Upper lobe of right lung (tissue), 1 donor: ENCODE measurements at regions not wholly inside any gene's neighbourhood (a gene's known extent, or its start where the extent isn't known, plus 50 kb on each side); places are given as distances from the start of the nearest gene placed in this dataset.

Source experiments
- ATAC-seq: fragments of 200-7000 bp; cut with Tn5 transposase; one replicate; pipeline ENCODE4 v1.9.1; 2020; ENCODE audit warnings: mild to moderate bottlenecking, moderate library complexity
- DNase-seq: peaks from one replicate; pipeline ENCODE4 v3.0.0-alpha.2; 2020
- H3K27ac ChIP-seq: fragments of 200-600 bp; one replicate; pipeline ENCODE4 v1.8.0; 2022
- H3K27me3 ChIP-seq: fragments of 200-600 bp; one replicate; pipeline ENCODE4 v1.8.0; 2022; ENCODE audit warnings: mild to moderate bottlenecking
- H3K36me3 ChIP-seq: fragments of 200-600 bp; one replicate; pipeline ENCODE4 v1.8.0; 2022
- H3K4me1 ChIP-seq: fragments of 200-600 bp; one replicate; pipeline ENCODE4 v1.8.0; 2022
- H3K4me3 ChIP-seq: fragments of 200-600 bp; one replicate; pipeline ENCODE4 v1.8.0; 2022; ENCODE audit warnings: mild to moderate bottlenecking
- H3K9me3 ChIP-seq: fragments of 200-600 bp; one replicate; pipeline ENCODE4 v1.8.0; 2022
- CTCF ChIP-seq: fragments of 200-600 bp; IDR thresholded peaks from one replicate; pipeline ENCODE4 v1.8.0; 2022; ENCODE audit warnings: antibody characterized with exemption
- intact Hi-C: fragments of 100-400 bp; cut with DNase I; formaldehyde crosslinking; loops from one replicate; pipeline ENCODE4 v1.11.0; 2022
- donor health status: DM: no; HTN: yes; CAD: no; lungs with severe emphysema.

- intact Hi-C loops = no loop called here
- no peaks in the 10 kb centered on the region for H3K9me3 ChIP-seq
- no peaks in the 10 kb centered on the region for H3K36me3 ChIP-seq
- peaks cover 43% of the 10 kb centered on the region for H3K27me3 ChIP-seq
- no peak for TF ChIP-seq CTCF
- H3K27ac ChIP-seq = no peak overlapping the region
- no peak overlapping the region for H3K4me3 ChIP-seq
- no peaks in the 10 kb centered on the region for H3K4me1 ChIP-seq
- DNase-seq = no peak
- ATAC-seq = no peak
Observed at GRCh38 chr5:135192351-135192750, 158.3 kb upstream of the PITX1 start.

GRCh38 chr5:135191084-135191826, 157.2 kb upstream of the PITX1 start:
- TF ChIP-seq CTCF = peak; percentile 84
- Histone ChIP-seq H3K36me3 (no peaks in the 10 kb centered on the region), H3K4me3 (peak overlapping the region; percentile 10), H3K27ac (no peak overlapping the region), H3K9me3 (no peaks in the 10 kb centered on the region), H3K27me3 (peaks cover 51% of the 10 kb centered on the region), H3K4me1 (no peaks in the 10 kb centered on the region)
- DNase-seq (peak; percentile 88), ATAC-seq (peak; percentile 98)
- intact Hi-C loops = no loop called here

- intact Hi-C loops = no loop called here
- DNase-seq = no peak
- no peak for ATAC-seq
- H3K4me1 ChIP-seq = no peaks in the 10 kb centered on the region
- no peak for TF ChIP-seq CTCF
- H3K36me3 ChIP-seq = no peaks in the 10 kb centered on the region
- no peak overlapping the region for H3K27ac ChIP-seq
- H3K9me3 ChIP-seq = no peaks in the 10 kb centered on the region
- H3K27me3 ChIP-seq = peaks cover 51% of the 10 kb centered on the region
- H3K4me3 ChIP-seq = peak overlapping the region; percentile 10
Observed at GRCh38 chr5:135190416-135191083, 156.5 kb upstream of the PITX1 start.

- Histone ChIP-seq H3K27ac (no peak overlapping the region), H3K36me3 (no peaks in the 10 kb centered on the region), H3K4me1 (no peaks in the 10 kb centered on the region), H3K27me3 (peaks cover 51% of the 10 kb centered on the region), H3K9me3 (no peaks in the 10 kb centered on the region), H3K4me3 (no peak overlapping the region)
- TF ChIP-seq CTCF = no peak
- ATAC-seq = no peak
- intact Hi-C loops = no loop called here
- no peak for DNase-seq
Observed at GRCh38 chr5:135189024-135189423, 155.0 kb upstream of the PITX1 start.

GRCh38 chr5:135188233-135188914, 154.3 kb upstream of the PITX1 start:
- ATAC-seq (no peak), DNase-seq (no peak)
- no peak for TF ChIP-seq CTCF
- Histone ChIP-seq H3K4me3 (no peak overlapping the region), H3K27me3 (peaks cover 51% of the 10 kb centered on the region), H3K27ac (no peak overlapping the region), H3K4me1 (no peaks in the 10 kb centered on the region), H3K36me3 (no peaks in the 10 kb centered on the region), H3K9me3 (no peaks in the 10 kb centered on the region)
- intact Hi-C loops = no loop called here
